Nephron progenitor cell (in vitro differentiated cells): ENCODE measurements at regions not wholly inside any gene's neighbourhood (a gene's known extent, or its start where the extent isn't known, plus 50 kb on each side); places are given as distances from the start of the nearest gene placed in this dataset.

Experiments
- DNase-seq: peaks from one replicate; pipeline ENCODE4 v3.0.0; 2021
- H3K27ac Mint-ChIP-seq: 2 replicates; pipeline ENCODE4 v1.8.0; 2021; ENCODE audit warnings: mild to moderate bottlenecking, moderate library complexity, mixed read lengths
- H3K27me3 Mint-ChIP-seq: 2 replicates; pipeline ENCODE4 v1.8.0; 2021; ENCODE audit warnings: mild to moderate bottlenecking, low read depth, mixed read lengths; ENCODE audit not compliant: poor library complexity
- H3K36me3 Mint-ChIP-seq: 2 replicates; pipeline ENCODE4 v1.8.0; 2021; ENCODE audit warnings: low read depth, mixed read lengths
- H3K4me1 Mint-ChIP-seq: 2 replicates; pipeline ENCODE4 v1.8.0; 2021; ENCODE audit warnings: mixed read lengths
- H3K4me3 Mint-ChIP-seq: 2 replicates; pipeline ENCODE4 v1.8.0; 2021; ENCODE audit warnings: mild to moderate bottlenecking, moderate library complexity, mixed read lengths
- H3K9me3 Mint-ChIP-seq: 2 replicates; pipeline ENCODE4 v1.8.0; 2021; ENCODE audit warnings: mild to moderate bottlenecking, moderate library complexity, mixed read lengths
- TF ChIP-seq, protein P1 (sequence below): fragments of 200-600 bp; sonication (generic); IDR thresholded peaks from 2 replicates; pipeline ENCODE4 v1.5.0; 2021; ENCODE audit warnings: antibody characterized with exemption

DNA sequence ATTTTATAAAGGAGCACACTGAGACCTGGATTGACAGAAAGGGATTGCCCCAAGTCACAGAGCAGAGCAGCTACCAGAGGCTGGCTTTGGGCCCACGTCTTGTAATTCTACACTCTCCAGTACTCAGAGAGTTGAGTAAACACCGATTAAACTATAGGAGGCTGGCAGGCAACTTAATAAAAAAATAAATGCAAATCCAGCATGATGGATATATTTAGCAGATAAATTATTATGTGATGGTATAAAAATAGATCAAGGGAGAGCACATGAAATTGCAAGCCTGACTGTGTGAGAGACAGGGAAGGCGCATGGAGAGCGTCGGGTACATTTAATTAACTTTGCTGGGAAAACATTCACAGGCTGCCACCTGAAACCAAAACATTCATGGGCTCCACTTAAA, 87.7 kb upstream of the CCL2 start:
- H3K4me1 Mint-ChIP-seq = peaks cover 63% of the 10 kb centered on the region
- H3K27ac Mint-ChIP-seq = peak overlapping the region; percentile 49
- TF ChIP-seq, protein P1, sequence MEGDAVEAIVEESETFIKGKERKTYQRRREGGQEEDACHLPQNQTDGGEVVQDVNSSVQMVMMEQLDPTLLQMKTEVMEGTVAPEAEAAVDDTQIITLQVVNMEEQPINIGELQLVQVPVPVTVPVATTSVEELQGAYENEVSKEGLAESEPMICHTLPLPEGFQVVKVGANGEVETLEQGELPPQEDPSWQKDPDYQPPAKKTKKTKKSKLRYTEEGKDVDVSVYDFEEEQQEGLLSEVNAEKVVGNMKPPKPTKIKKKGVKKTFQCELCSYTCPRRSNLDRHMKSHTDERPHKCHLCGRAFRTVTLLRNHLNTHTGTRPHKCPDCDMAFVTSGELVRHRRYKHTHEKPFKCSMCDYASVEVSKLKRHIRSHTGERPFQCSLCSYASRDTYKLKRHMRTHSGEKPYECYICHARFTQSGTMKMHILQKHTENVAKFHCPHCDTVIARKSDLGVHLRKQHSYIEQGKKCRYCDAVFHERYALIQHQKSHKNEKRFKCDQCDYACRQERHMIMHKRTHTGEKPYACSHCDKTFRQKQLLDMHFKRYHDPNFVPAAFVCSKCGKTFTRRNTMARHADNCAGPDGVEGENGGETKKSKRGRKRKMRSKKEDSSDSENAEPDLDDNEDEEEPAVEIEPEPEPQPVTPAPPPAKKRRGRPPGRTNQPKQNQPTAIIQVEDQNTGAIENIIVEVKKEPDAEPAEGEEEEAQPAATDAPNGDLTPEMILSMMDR = no peak

DNA sequence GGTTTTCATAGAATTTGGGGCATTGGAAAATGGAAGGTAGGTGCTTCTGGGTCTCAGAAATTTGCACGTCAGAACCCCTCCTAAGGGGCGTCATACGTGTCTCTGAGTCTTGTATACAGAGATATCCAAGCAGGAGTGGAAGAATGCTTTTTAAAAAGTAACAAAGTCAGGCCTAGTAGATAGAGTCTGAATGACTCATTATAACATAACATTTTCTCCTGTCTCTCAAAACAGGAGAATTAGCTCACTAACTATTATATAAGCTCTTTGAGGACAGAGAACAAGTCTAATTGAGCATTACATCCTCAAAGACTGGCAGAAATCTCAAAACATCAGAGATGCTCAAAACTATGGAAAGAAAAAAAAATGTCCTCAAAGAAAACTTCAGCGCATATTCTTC, 86.1 kb upstream of the CCL2 start:
- H3K27ac Mint-ChIP-seq = peak overlapping the region; percentile 46
- TF ChIP-seq, protein P1 = no peak
- H3K9me3 Mint-ChIP-seq = peaks cover 13% of the 10 kb centered on the region
- DNase-seq = no peak
- peaks cover 8% of the 10 kb centered on the region for H3K27me3 Mint-ChIP-seq
- peak overlapping the region; percentile 47 for H3K4me3 Mint-ChIP-seq
- no peaks in the 10 kb centered on the region for H3K36me3 Mint-ChIP-seq
- peaks cover 50% of the 10 kb centered on the region for H3K4me1 Mint-ChIP-seq

More for the DNA sequence above, 87.7 kb upstream of the CCL2 start:
- H3K4me3 Mint-ChIP-seq = no peak overlapping the region
- H3K36me3 Mint-ChIP-seq = no peaks in the 10 kb centered on the region
- peaks cover 11% of the 10 kb centered on the region for H3K27me3 Mint-ChIP-seq
- H3K9me3 Mint-ChIP-seq = peaks cover 11% of the 10 kb centered on the region
- no peak for DNase-seq

DNA sequence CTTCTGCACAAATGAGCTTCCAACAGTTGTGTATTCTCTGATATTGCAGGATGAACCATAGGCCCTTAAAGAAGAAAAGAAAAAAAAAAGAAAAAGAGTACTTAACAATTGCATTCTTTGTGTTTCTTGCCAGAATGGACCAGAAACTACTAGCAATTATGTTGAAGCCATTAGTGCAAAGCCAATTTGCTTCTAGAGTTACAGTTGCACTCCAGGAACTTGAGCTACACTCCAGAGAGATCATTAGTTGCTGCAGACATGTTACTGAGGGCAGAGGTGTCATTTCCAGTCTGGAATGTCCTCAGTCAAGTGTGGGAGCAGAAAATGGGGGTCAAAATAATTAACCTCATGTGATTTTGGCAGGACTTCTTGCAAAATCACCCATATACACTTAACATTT, 85.6 kb upstream of the CCL2 start:
- H3K9me3 Mint-ChIP-seq = peaks cover 13% of the 10 kb centered on the region
- H3K27ac Mint-ChIP-seq = no peak overlapping the region
- DNase-seq = no peak
- H3K4me3 Mint-ChIP-seq = no peak overlapping the region
- H3K27me3 Mint-ChIP-seq = peaks cover 8% of the 10 kb centered on the region
- TF ChIP-seq, protein P1 = no peak
- no peaks in the 10 kb centered on the region for H3K36me3 Mint-ChIP-seq
- H3K4me1 Mint-ChIP-seq = peaks cover 49% of the 10 kb centered on the region

DNA sequence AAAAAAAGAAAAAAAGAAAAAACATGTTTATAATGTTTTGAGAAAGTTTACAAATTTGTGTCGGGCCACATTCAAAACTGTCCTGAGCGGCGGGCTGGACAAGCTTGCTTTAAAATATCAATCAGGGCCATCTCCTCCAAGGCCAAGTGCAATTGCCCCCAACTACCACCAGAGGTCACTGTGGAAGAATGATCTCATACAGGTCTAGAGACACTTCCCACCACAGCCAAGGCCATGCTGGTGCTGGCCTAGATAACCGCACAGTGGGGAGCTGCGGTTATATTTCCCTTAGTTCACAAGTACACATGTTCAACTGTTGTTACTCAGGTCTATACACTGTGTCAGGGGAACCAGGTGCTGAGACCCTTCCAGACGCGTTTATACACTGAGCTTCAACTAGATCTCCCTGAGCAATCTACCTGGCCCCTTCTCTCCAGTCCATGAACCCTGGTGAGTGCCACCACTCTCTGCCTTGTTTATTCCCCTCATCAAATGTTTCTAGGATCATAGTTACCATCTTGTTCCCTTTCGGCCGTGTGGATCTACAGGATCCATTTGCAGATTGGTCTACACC, 83.8 kb upstream of the CCL2 start:
- Mint-ChIP-seq H3K9me3 (peaks cover 13% of the 10 kb centered on the region), H3K36me3 (no peaks in the 10 kb centered on the region), H3K4me3 (no peak overlapping the region), H3K4me1 (peaks cover 44% of the 10 kb centered on the region), H3K27ac (no peak overlapping the region), H3K27me3 (peaks cover 1% of the 10 kb centered on the region)
- peak; percentile 64 for DNase-seq
- TF ChIP-seq, protein P1 = peak; percentile 91

DNA sequence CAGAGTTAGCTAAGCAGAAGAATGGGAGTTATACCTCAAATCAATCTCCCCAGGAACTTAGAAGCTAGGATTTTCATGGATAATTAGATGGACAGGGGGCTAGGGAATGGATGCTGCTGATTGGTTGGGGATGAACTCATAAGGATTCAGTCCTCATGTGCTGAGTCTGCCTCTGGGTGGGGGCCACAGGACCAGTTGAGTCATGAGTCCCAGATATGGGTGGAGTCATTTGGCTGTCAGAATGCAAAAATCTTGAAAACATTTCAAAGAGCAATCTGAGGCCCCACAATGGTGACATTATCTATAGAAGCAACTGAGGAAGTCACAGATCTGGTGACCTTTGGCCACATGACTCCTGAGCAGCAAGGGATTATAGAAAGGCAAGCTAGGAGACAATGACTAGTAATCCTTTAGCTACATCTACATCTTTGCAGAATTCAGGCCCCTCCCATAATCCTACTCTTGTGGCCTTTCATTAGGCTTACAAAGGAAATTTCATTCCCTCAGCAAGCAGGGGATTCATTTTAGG, 82.6 kb upstream of the CCL2 start:
- Mint-ChIP-seq H3K4me3 (no peak overlapping the region), H3K27ac (no peak overlapping the region), H3K36me3 (no peaks in the 10 kb centered on the region), H3K9me3 (peaks cover 13% of the 10 kb centered on the region), H3K27me3 (no peaks in the 10 kb centered on the region), H3K4me1 (peaks cover 33% of the 10 kb centered on the region)
- TF ChIP-seq, protein P1 = no peak
- no peak for DNase-seq

DNA sequence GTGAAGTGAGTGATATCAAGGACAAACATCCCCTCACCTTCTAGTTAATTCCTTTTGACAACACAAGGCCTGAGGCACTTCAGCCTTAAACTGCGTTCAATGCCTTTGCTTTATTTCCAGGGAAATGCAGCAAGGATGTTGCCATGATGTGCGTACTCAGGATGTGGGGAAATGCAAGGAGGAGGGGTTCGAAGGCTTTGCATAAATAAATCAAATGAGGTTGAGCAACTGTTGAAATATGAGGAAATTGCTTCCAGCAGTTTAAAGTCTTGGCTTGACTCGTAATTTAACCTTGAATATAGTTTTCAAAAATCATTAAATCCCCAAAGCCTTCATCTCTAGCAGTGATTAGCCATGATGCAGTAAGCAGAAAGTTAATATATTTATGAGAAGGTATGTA, 81.8 kb upstream of the CCL2 start:
- no peak overlapping the region for H3K27ac Mint-ChIP-seq

More for the DNA sequence above, 81.8 kb upstream of the CCL2 start:
- Mint-ChIP-seq H3K4me1 (peaks cover 28% of the 10 kb centered on the region), H3K27me3 (peaks cover under 1% of the 10 kb centered on the region), H3K36me3 (no peaks in the 10 kb centered on the region), H3K4me3 (no peak overlapping the region), H3K9me3 (peaks cover 13% of the 10 kb centered on the region)
- TF ChIP-seq, protein P1 = no peak
- no peak for DNase-seq
